GM23338 (cell line): ENCODE measurements at regions not wholly inside any gene's neighbourhood (a gene's known extent, or its start where the extent isn't known, plus 50 kb on each side); places are given as distances from the start of the nearest gene placed in this dataset.

Source experiments
- EZH2 ChIP-seq: fragments of 200-600 bp; sonication (generic); IDR thresholded peaks from one replicate; pipeline ENCODE4 v1.8.0; 2017; ENCODE audit warnings: antibody characterized with exemption, mild to moderate bottlenecking, low read depth; ENCODE audit not compliant: unreplicated experiment
- TF ChIP-seq, protein P1 (sequence below): IDR thresholded peaks from one replicate; pipeline ENCODE4 v1.6.1; 2018; ENCODE audit warnings: antibody characterized with exemption; ENCODE audit not compliant: unreplicated experiment
- TF ChIP-seq, protein P2 (sequence below), 2 experiments: fragments of 200-600 bp in 1 of 2; sonication (generic) in 1 of 2; conservative IDR thresholded peaks; 2 replicates each; pipeline versions ENCODE4 v1.5.1 to v1.6.1; 2016 to 2017; ENCODE audit warnings: antibody characterized with exemption in 2 of 2, low read depth in 2 of 2, mild to moderate bottlenecking in 2 of 2, moderate library complexity in 1 of 2
- TF ChIP-seq, protein P3 (sequence below): IDR thresholded peaks from 2 replicates; pipeline ENCODE4 v1.6.1; 2016; ENCODE audit warnings: antibody characterized with exemption

DNA sequence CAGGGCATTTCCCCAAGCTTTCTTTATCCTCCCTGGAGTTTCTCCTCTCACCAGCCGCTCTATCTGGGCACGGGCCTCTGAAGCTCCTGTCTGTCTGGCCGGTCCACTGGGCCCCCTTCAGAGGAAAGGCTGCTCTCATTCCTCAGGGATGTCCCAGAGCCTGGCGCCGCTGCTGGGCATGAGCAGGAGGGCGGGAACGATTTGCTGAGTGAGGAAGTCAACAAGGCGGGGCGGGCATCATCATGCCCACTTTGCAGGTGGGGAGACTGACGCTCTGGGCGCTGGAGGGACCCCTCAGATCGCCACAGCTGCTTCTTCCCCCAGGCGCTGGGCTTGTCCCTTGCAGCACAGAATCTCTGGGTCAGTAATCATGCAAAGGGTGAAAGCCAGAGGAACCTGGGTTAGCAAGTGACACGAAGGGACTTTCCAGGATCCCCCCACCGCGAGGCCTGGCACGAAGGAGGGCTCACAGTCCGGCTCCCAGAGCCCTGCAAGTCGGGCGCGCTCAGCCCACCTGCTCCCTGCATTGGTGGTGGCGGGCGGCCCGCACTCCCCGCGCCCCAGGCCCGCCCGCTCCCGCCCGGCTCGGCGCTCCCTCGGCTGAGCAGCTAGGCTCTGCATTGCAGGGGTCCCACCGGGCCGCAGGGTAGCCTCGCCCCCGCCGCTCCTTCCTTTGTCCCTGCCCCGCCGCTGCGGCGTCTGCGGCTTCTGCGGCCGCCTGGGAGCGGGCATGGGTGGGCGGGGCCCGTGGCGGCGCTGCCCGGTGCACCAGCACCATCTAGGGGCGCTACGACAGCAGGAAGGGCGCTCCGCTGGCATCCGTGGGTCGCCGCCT lies 157.8 kb downstream of the CYRIA start:
- TF ChIP-seq, protein P1, sequence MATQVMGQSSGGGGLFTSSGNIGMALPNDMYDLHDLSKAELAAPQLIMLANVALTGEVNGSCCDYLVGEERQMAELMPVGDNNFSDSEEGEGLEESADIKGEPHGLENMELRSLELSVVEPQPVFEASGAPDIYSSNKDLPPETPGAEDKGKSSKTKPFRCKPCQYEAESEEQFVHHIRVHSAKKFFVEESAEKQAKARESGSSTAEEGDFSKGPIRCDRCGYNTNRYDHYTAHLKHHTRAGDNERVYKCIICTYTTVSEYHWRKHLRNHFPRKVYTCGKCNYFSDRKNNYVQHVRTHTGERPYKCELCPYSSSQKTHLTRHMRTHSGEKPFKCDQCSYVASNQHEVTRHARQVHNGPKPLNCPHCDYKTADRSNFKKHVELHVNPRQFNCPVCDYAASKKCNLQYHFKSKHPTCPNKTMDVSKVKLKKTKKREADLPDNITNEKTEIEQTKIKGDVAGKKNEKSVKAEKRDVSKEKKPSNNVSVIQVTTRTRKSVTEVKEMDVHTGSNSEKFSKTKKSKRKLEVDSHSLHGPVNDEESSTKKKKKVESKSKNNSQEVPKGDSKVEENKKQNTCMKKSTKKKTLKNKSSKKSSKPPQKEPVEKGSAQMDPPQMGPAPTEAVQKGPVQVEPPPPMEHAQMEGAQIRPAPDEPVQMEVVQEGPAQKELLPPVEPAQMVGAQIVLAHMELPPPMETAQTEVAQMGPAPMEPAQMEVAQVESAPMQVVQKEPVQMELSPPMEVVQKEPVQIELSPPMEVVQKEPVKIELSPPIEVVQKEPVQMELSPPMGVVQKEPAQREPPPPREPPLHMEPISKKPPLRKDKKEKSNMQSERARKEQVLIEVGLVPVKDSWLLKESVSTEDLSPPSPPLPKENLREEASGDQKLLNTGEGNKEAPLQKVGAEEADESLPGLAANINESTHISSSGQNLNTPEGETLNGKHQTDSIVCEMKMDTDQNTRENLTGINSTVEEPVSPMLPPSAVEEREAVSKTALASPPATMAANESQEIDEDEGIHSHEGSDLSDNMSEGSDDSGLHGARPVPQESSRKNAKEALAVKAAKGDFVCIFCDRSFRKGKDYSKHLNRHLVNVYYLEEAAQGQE: no peak
- TF ChIP-seq, protein P2, sequence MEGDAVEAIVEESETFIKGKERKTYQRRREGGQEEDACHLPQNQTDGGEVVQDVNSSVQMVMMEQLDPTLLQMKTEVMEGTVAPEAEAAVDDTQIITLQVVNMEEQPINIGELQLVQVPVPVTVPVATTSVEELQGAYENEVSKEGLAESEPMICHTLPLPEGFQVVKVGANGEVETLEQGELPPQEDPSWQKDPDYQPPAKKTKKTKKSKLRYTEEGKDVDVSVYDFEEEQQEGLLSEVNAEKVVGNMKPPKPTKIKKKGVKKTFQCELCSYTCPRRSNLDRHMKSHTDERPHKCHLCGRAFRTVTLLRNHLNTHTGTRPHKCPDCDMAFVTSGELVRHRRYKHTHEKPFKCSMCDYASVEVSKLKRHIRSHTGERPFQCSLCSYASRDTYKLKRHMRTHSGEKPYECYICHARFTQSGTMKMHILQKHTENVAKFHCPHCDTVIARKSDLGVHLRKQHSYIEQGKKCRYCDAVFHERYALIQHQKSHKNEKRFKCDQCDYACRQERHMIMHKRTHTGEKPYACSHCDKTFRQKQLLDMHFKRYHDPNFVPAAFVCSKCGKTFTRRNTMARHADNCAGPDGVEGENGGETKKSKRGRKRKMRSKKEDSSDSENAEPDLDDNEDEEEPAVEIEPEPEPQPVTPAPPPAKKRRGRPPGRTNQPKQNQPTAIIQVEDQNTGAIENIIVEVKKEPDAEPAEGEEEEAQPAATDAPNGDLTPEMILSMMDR (conservative IDR thresholded peaks at IDR 0.05; ENCODE audit: low read depth in 2 of 2): peak; percentile 47 to 89
- TF ChIP-seq EZH2: no peak
- TF ChIP-seq, protein P3, sequence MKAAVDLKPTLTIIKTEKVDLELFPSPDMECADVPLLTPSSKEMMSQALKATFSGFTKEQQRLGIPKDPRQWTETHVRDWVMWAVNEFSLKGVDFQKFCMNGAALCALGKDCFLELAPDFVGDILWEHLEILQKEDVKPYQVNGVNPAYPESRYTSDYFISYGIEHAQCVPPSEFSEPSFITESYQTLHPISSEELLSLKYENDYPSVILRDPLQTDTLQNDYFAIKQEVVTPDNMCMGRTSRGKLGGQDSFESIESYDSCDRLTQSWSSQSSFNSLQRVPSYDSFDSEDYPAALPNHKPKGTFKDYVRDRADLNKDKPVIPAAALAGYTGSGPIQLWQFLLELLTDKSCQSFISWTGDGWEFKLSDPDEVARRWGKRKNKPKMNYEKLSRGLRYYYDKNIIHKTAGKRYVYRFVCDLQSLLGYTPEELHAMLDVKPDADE: no peak
